Astrocyte (in vitro differentiated cells and primary cell): ENCODE measurements at regions not wholly inside any gene's neighbourhood (a gene's known extent, or its start where the extent isn't known, plus 50 kb on each side); places are given as distances from the start of the nearest gene placed in this dataset.
"Not testable (repeated sequence)": the region's sequence is repeated elsewhere in the genome, so short reads cannot be mapped to it uniquely, and the experiment has no call there.

ENCODE experiments used
- DNase-seq: peaks from one replicate; pipeline ENCODE4 v3.0.0-alpha.2; 2010; ENCODE audit warnings: low read depth
- FAIRE-seq: peaks from 2 replicates; lab custom pipeline; 2011; peaks lifted over from hg19 to GRCh38; lab: Jason Lieb, UNC
- H2AFZ ChIP-seq: 2 replicates; pipeline ENCODE4 v1.6.0; 2012; ENCODE audit warnings: low read depth, low read length, inconsistent platforms
- H3K27ac ChIP-seq: 2 replicates; pipeline ENCODE4 v1.5.1; 2011; ENCODE audit warnings: low read depth, low read length, inconsistent platforms
- H3K27me3 ChIP-seq: 2 replicates; pipeline ENCODE4 v1.6.0; 2011; ENCODE audit warnings: low read length, inconsistent platforms; ENCODE audit not compliant: insufficient read depth
- H3K36me3 ChIP-seq: 2 replicates; pipeline ENCODE4 v1.5.1; 2011; ENCODE audit warnings: low read length, inconsistent platforms; ENCODE audit not compliant: insufficient read depth
- H3K4me1 ChIP-seq: 2 replicates; pipeline ENCODE4 v1.5.1; 2011; ENCODE audit warnings: low read length, inconsistent platforms; ENCODE audit not compliant: insufficient read depth
- H3K4me2 ChIP-seq: 2 replicates; pipeline ENCODE4 v1.6.0; 2012; ENCODE audit warnings: low read length, inconsistent platforms
- H3K4me3 ChIP-seq: 2 replicates; pipeline ENCODE4 v1.5.1; 2011; ENCODE audit warnings: low read depth, mild to moderate bottlenecking, low read length, inconsistent platforms; ENCODE audit not compliant: insufficient read depth
- H3K79me2 ChIP-seq: 2 replicates; pipeline ENCODE4 v1.6.0; 2012; ENCODE audit warnings: mild to moderate bottlenecking, low read length, inconsistent platforms; ENCODE audit not compliant: insufficient read depth
- H3K9ac ChIP-seq: 2 replicates; pipeline ENCODE4 v1.6.0; 2012; ENCODE audit warnings: mild to moderate bottlenecking, low read length, inconsistent platforms
- H3K9me3 ChIP-seq: 2 replicates; pipeline ENCODE4 v1.5.1; 2012; ENCODE audit warnings: low read depth, mild to moderate bottlenecking, low read length, inconsistent platforms; ENCODE audit not compliant: insufficient read depth
- H4K20me1 ChIP-seq: 2 replicates; pipeline ENCODE4 v1.6.0; 2012; ENCODE audit warnings: low read length, inconsistent platforms; ENCODE audit not compliant: insufficient read depth
- H3K27ac Mint-ChIP-seq: one replicate; pipeline ENCODE4 v1.8.0; 2021; ENCODE audit warnings: mild to moderate bottlenecking, mixed read lengths; ENCODE audit not compliant: unreplicated experiment
- H3K27me3 Mint-ChIP-seq: one replicate; pipeline ENCODE4 v1.8.0; 2021; ENCODE audit warnings: low read depth, mixed read lengths; ENCODE audit not compliant: unreplicated experiment
- H3K36me3 Mint-ChIP-seq: one replicate; pipeline ENCODE4 v1.8.0; 2021; ENCODE audit warnings: low read depth, mixed read lengths; ENCODE audit not compliant: unreplicated experiment
- H3K4me1 Mint-ChIP-seq: one replicate; pipeline ENCODE4 v1.8.0; 2021; ENCODE audit warnings: low read depth, mixed read lengths; ENCODE audit not compliant: unreplicated experiment
- H3K4me3 Mint-ChIP-seq: one replicate; pipeline ENCODE4 v1.8.0; 2021; ENCODE audit warnings: mild to moderate bottlenecking, moderate library complexity, mixed read lengths; ENCODE audit not compliant: unreplicated experiment
- H3K9me3 Mint-ChIP-seq: one replicate; pipeline ENCODE4 v1.8.0; 2021; ENCODE audit warnings: mild to moderate bottlenecking, mixed read lengths; ENCODE audit not compliant: unreplicated experiment
- EZH2 ChIP-seq: IDR thresholded peaks from 2 replicates; pipeline ENCODE4 v1.6.1; 2012; ENCODE audit warnings: mild to moderate bottlenecking, low read length, inconsistent platforms; ENCODE audit not compliant: insufficient read depth
- TF ChIP-seq, protein P1 (sequence below): IDR thresholded peaks from 2 replicates; pipeline ENCODE4 v1.5.1; 2011; ENCODE audit warnings: low read depth, mild to moderate bottlenecking, inconsistent platforms, low read length, moderate library complexity; ENCODE audit not compliant: insufficient read depth

GRCh38 chr4:16413814-16414555 is 187.7 kb upstream of the TAPT1 start:
- Mint-ChIP-seq H3K27ac (no peak overlapping the region), H3K27me3 (peaks cover 3% of the 10 kb centered on the region), H3K4me1 (peaks cover 12% of the 10 kb centered on the region), H3K9me3 (no peaks in the 10 kb centered on the region), H3K36me3 (no peaks in the 10 kb centered on the region), H3K4me3 (no peak overlapping the region)
- Histone ChIP-seq H3K4me3 (no peak overlapping the region), H3K9ac (no peak overlapping the region), H3K9me3 (no peaks in the 10 kb centered on the region), H2AFZ (no peak overlapping the region), H3K4me2 (no peak overlapping the region), H3K27me3 (peaks cover 4% of the 10 kb centered on the region), H3K27ac (no peak overlapping the region), H3K79me2 (no peaks in the 10 kb centered on the region), H4K20me1 (no peaks in the 10 kb centered on the region), H3K4me1 (no peaks in the 10 kb centered on the region), H3K36me3 (no peaks in the 10 kb centered on the region)
- no peak for FAIRE-seq
- no peak for DNase-seq
- TF ChIP-seq EZH2 = no peak
- TF ChIP-seq, protein P1, sequence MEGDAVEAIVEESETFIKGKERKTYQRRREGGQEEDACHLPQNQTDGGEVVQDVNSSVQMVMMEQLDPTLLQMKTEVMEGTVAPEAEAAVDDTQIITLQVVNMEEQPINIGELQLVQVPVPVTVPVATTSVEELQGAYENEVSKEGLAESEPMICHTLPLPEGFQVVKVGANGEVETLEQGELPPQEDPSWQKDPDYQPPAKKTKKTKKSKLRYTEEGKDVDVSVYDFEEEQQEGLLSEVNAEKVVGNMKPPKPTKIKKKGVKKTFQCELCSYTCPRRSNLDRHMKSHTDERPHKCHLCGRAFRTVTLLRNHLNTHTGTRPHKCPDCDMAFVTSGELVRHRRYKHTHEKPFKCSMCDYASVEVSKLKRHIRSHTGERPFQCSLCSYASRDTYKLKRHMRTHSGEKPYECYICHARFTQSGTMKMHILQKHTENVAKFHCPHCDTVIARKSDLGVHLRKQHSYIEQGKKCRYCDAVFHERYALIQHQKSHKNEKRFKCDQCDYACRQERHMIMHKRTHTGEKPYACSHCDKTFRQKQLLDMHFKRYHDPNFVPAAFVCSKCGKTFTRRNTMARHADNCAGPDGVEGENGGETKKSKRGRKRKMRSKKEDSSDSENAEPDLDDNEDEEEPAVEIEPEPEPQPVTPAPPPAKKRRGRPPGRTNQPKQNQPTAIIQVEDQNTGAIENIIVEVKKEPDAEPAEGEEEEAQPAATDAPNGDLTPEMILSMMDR = no peak

DNA sequence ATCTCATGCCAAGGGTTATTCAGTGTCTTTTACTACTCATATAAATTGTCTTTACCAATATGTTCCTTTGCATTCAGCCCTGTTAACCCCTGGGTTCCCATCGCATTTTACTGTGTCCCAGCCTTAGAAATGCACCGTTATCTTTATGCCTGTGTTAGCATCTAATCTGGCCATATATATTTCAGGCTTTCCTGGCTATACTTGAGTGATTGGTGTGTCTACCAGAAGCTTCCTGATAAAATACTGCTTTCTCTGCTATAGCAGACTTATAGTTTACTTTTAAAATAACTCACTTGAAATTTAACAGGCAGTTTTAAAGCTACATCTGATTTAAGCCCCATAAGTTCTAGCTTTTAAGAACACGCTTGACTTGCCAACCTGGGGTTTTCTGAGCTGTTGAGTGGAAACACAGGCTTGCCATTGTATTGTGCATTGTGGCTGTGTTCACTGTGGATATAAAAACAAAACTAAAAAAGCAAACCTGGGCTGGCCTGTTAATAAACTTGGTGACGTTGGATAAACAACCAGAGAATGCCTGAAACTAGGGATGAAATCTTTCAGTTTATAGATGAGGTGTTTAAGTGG is 185.3 kb upstream of the TAPT1 start:
- H3K27me3 Mint-ChIP-seq = peaks cover 6% of the 10 kb centered on the region
- H3K4me1 ChIP-seq = no peaks in the 10 kb centered on the region
- no peak overlapping the region for H2AFZ ChIP-seq
- H3K4me2 ChIP-seq = no peak overlapping the region
- no peak overlapping the region for H3K27ac Mint-ChIP-seq
- no peak overlapping the region for H3K27ac ChIP-seq
- H3K4me3 Mint-ChIP-seq = no peak overlapping the region
- no peak for FAIRE-seq
- no peaks in the 10 kb centered on the region for H3K36me3 Mint-ChIP-seq
- H3K36me3 ChIP-seq = no peaks in the 10 kb centered on the region
- no peaks in the 10 kb centered on the region for H3K9me3 ChIP-seq
- TF ChIP-seq, protein P1 = no peak
- TF ChIP-seq EZH2 = no peak
- H3K4me1 Mint-ChIP-seq = peaks cover 12% of the 10 kb centered on the region
- no peaks in the 10 kb centered on the region for H4K20me1 ChIP-seq
- peaks cover 4% of the 10 kb centered on the region for H3K27me3 ChIP-seq
- DNase-seq = no peak
- H3K79me2 ChIP-seq = no peaks in the 10 kb centered on the region
- no peak overlapping the region for H3K9ac ChIP-seq
- peaks cover 2% of the 10 kb centered on the region for H3K9me3 Mint-ChIP-seq
- no peak overlapping the region for H3K4me3 ChIP-seq

- not testable (repeated sequence) for H3K27me3 Mint-ChIP-seq, H3K4me3 ChIP-seq, H2AFZ ChIP-seq, H3K4me1 Mint-ChIP-seq, H3K9me3 ChIP-seq, H3K9ac ChIP-seq, DNase-seq, H3K27ac ChIP-seq, H3K9me3 Mint-ChIP-seq, H4K20me1 ChIP-seq, H3K4me3 Mint-ChIP-seq, H3K79me2 ChIP-seq, H3K4me2 ChIP-seq, H3K36me3 Mint-ChIP-seq, H3K36me3 ChIP-seq, H3K27ac Mint-ChIP-seq, H3K4me1 ChIP-seq, H3K27me3 ChIP-seq, FAIRE-seq
Measured at GRCh38 chr4:16393216-16393615, 166.9 kb upstream of the TAPT1 start.
